GM19463 (cell line): ENCODE measurements at regions not wholly inside any gene's neighbourhood (a gene's known extent, or its start where the extent isn't known, plus 50 kb on each side); places are given as distances from the start of the nearest gene placed in this dataset.
"Not testable (repeated sequence)": the region's sequence is repeated elsewhere in the genome, so short reads cannot be mapped to it uniquely, and the experiment has no call there.

Source experiments
- ATAC-seq: cut with Tn5 transposase; IDR thresholded peaks from one replicate; pipeline ENCODE4 v1.9.1; 2021; ENCODE audit warnings: mild to moderate bottlenecking, moderate library complexity; ENCODE audit not compliant: unreplicated experiment

DNA sequence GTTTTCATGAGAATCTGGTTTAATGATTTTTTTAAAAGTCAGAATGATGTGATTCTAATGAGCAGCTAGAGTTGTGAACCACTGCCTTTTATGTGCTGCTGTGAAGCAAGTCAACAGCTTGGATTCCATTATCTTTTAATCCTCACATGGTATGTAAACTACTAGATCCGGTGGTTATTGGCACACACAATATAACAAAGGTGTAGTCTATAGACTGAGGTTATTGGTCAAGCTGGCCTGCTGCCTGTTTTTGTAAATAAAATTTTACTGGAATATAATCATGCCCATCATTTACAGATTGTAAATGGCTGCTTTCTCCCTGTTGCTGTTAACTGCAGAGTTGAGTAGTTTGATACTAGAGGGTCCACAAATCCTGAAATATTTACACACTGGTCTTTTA, 103.1 kb downstream of the OTOL1 start:
- ATAC-seq = no peak

- ATAC-seq = no peak
These were observed 103.6 kb downstream of the OTOL1 start for GRCh38 chr3:161600173-161600572.

DNA sequence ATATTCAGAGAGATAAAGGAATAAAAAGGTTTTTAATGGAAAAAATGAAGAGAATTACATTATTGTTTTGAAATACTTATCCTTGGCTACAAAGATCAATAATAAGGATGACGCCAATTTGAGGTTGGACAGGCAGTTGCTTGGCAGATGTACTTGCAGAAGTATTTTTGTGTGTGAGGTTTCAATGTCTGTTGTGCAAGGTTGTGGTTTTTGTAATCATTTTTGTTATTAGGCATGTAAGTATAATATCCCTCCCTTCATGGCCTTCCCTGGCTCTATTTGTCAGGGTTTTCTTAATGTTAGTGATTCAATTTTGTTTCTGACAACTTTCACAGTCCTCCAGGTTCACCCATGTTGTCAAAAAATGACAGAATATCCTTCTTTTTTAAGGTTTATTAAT, 105.9 kb downstream of the OTOL1 start:
- no peak for ATAC-seq

GRCh38 chr3:161602918-161603317, 106.3 kb downstream of the OTOL1 start:
- ATAC-seq = no peak

DNA sequence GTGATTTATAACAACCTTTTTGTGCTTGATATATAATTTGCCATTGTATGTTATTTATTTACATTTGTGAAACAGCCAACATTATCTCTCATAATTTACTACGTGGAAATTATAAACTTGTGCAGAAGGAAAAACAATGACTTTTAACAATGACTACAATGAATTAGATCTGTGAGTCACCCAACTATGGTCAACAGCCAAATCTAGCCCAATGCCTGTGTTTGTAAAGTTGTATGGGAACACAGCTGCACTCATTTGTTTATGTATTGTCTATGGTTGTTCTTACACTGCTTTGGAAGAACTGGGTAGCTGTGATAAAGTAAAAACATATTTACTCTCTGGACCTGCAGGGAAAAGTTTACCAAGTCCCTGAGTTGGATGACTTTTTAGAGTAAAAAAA, 110.4 kb downstream of the OTOL1 start:
- no peak for ATAC-seq

GRCh38 chr3:161619351-161619750, 122.7 kb downstream of the OTOL1 start:
- no peak for ATAC-seq

GRCh38 chr3:161630794-161631193, 134.2 kb downstream of the OTOL1 start:
- no peak for ATAC-seq

- ATAC-seq = no peak
These were observed 134.9 kb downstream of the OTOL1 start for GRCh38 chr3:161631536-161631935.

DNA sequence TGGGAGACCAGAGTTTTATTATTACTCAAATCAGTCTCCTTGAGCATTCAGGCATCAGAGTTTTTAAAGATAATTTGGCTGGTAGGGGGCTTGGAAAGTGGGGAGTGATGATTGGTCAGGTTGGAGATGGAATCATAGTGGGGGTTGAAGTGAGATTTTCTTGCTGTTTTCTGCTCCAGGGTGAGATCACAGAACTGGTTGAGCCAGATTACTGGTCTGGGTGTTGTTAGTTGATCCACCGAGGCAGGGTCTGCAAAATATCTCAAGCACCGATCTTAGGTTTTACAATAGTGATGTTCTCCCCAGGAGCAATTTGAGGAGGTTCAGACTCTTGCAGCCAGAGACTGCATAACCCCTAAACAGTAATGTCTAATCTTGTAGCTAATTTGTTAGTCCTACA, 141.0 kb downstream of the OTOL1 start:
- no peak for ATAC-seq

- ATAC-seq = not testable (repeated sequence)
These were observed 142.5 kb downstream of the OTOL1 start for GRCh38 chr3:161639095-161639494.

- ATAC-seq = no peak
These were observed 143.6 kb downstream of the OTOL1 start for GRCh38 chr3:161640181-161640580.

GRCh38 chr3:161641287-161641686, 144.7 kb downstream of the OTOL1 start:
- no peak for ATAC-seq

- ATAC-seq = no peak
These were observed 148.5 kb downstream of the OTOL1 start for GRCh38 chr3:161644891-161645635.

- ATAC-seq = no peak
These were observed 151.4 kb downstream of the OTOL1 start for GRCh38 chr3:161647936-161648470.

DNA sequence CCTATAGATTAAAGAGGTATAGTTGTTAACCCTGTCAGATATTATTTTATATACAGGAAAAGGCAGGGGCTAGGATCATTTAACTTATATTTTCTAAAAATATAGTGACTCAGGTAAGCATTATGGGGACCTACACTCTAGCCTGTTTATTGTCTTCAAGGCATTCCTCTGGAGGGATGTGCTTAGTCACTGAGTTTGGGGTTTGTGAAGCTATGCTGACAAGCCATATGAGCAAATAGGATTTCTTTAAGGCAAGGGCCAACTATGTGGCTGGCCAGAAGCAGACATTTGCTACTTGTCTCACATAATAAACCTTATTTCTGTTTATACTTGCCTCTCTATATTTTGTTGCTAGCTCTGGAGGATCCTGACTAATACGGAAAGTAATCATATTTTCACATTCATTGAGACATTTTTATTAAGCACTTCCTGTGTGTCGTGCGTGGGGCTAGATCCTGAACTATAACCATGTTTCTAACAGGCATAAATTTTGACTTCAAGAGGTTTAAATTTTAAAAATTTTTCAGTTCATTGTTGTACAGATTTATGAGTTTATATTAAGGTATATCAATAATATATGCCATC, 153.4 kb downstream of the OTOL1 start:
- peak; percentile 61 for ATAC-seq

DNA sequence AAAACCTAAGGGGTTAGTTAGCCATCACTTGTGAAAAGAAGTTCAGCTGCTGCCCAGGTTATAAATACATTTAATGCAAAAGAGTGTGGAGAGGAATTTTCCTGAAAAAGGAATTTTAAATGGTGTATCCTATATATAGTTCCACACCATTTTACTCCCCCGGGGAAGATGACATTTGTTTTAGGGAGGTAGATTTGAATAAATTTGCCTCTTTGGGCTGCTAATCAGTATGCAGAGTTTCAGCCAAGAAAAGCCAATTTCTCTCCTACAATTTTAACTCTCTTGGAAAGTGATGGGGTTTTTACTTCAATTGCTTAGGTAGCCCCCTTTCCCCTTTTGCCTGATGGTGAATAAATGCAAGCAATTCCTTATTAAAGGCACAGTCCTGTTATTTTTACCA, 161.2 kb downstream of the OTOL1 start:
- no peak for ATAC-seq

- ATAC-seq = no peak
These were observed 174.5 kb downstream of the OTOL1 start for GRCh38 chr3:161671141-161671540.

DNA sequence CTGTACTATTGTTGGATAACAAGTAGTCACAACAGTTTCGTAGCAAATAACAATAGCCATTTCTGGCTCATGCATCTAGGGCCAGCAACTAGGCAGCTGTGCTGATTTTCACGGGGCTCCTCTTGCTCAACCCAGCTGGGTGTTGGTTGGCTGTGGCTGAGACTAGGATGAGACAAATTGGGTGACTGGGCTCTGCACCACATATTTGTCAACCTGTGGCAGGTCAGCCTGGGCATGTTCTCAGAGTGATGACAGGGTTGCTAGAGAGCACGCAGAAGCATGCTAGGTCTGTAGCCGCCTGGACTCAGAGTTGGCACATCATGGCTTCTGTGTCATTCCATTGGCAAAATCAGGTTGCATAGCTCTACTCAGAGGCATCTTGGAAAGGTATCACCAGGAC, 175.9 kb downstream of the OTOL1 start:
- no peak for ATAC-seq

GRCh38 chr3:161673866-161674265, 177.3 kb downstream of the OTOL1 start:
- ATAC-seq = no peak

DNA sequence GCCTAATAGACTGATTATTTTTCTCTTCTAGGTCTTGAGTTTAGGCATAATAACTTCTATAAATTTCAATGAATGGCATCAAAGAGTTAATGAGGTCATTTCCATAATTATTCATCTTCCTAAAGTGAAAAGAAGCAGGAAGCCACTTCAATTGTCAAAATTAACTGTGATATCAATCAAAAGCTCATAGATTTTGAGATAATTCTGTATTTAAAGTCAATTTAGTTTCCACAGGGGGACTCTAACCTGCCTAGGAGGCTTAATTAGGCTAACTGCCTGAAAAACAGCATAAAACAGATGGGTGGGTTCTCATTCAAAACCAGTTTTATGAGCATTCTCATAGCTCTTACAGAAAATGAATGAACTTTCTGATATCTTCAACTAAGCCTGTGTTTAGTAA, 177.8 kb downstream of the OTOL1 start:
- ATAC-seq = no peak

DNA sequence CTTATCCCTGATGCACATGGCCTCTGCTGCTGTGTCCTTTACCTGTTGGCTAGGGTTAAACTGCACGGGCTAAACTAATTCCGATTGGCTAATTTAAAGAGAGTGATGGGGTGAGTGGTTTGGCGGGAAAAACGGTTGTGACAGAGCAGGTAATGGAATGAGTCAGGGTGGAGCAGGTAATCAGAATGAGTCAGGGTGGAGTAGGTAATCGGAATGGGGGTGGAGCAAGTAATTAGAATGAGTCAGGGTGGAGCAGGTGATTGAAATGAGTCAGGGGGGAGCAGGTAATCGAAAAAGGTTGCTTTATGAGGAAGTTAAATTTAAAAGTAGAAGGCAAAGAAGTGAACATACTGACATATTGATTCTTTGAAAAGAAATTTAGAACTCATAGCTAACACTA, 185.2 kb downstream of the OTOL1 start:
- not testable (repeated sequence) for ATAC-seq

GRCh38 chr3:161682715-161683114, 186.1 kb downstream of the OTOL1 start:
- no peak for ATAC-seq
